Liver (tissue), 3 donors: ENCODE measurements at regions not wholly inside any gene's neighbourhood (a gene's known extent, or its start where the extent isn't known, plus 50 kb on each side); places are given as distances from the start of the nearest gene placed in this dataset.

Experiments used
- ATF3 ChIP-seq: IDR thresholded peaks from 2 replicates; pipeline ENCODE4 v1.6.1; 2016; ENCODE audit warnings: antibody characterized with exemption
- CTCF ChIP-seq: fragments of 150-350 bp; IDR thresholded peaks from 2 replicates; pipeline ENCODE4 v1.5.1; 2017; ENCODE audit warnings: improper control_type of control experiment, low read depth, low read length; ENCODE audit not compliant: missing input control
- GABPA ChIP-seq, 2 donors: IDR thresholded peaks in 1 of 2; conservative IDR thresholded peaks in 1 of 2; 2 replicates each; pipeline ENCODE4 v1.6.1; 2016; ENCODE audit warnings: antibody characterized with exemption in 2 of 2, mild to moderate bottlenecking in 1 of 2, moderate library complexity in 1 of 2
- HNF4G ChIP-seq: IDR thresholded peaks from 2 replicates; pipeline ENCODE4 v1.6.1; 2016; ENCODE audit warnings: antibody characterized with exemption
- RAD21 ChIP-seq, 2 donors: IDR thresholded peaks; 2 replicates each; pipeline ENCODE4 v1.6.1; 2016; ENCODE audit warnings: antibody characterized with exemption in 2 of 2, mild to moderate bottlenecking in 2 of 2
- REST ChIP-seq: IDR thresholded peaks from 2 replicates; pipeline ENCODE4 v1.6.1; 2016; ENCODE audit warnings: antibody characterized with exemption, mild to moderate bottlenecking
- TAF1 ChIP-seq: conservative IDR thresholded peaks from 2 replicates; pipeline ENCODE4 v1.6.1; 2016; ENCODE audit warnings: antibody characterized with exemption, mild to moderate bottlenecking
- YY1 ChIP-seq: IDR thresholded peaks from 2 replicates; pipeline ENCODE4 v1.6.1; 2016; ENCODE audit warnings: antibody characterized with exemption, mild to moderate bottlenecking
- ZBTB33 ChIP-seq: IDR thresholded peaks from 2 replicates; pipeline ENCODE4 v1.6.1; 2016; ENCODE audit warnings: antibody characterized with exemption
- donor health status: healthy.
- donor health status: healthy.

- TF ChIP-seq REST (no peak), GABPA (IDR thresholded peaks at IDR 0.05 in 1 of 2, conservative IDR thresholded peaks at IDR 0.05 in 1 of 2) (no peak), YY1 (no peak), CTCF (no peak), ATF3 (no peak), RAD21 (IDR thresholded peaks at IDR 0.05) (no peak), HNF4G (no peak), ZBTB33 (no peak), TAF1 (no peak)
Measured at GRCh38 chr11:69947059-69947792, 128.0 kb upstream of the FGF3 start.
